Ascending aorta (tissue), 2 donors: ENCODE measurements at regions not wholly inside any gene's neighbourhood (a gene's known extent, or its start where the extent isn't known, plus 50 kb on each side); places are given as distances from the start of the nearest gene placed in this dataset.
"Not testable (repeated sequence)": the region's sequence is repeated elsewhere in the genome, so short reads cannot be mapped to it uniquely, and the experiment has no call there.

Source experiments
- DNase-seq, 2 donors: peaks; one replicate each; pipeline ENCODE4 v3.0.0-alpha.2; 2019; ENCODE audit warnings: low spot score in 2 of 2
- H3K27ac ChIP-seq, 2 donors: fragments of 200-600 bp; sonication (generic); one replicate each; pipeline ENCODE4 v1.5.1; 2016 to 2017; ENCODE audit warnings: mild to moderate bottlenecking in 1 of 2
- H3K27me3 ChIP-seq: fragments of 200-600 bp; sonication (generic); one replicate; pipeline ENCODE4 v1.5.1; 2017
- H3K36me3 ChIP-seq, 2 donors: fragments of 200-600 bp; sonication (generic); one replicate each; pipeline ENCODE4 v1.5.1; 2016
- H3K4me1 ChIP-seq, 2 donors: fragments of 200-600 bp; sonication (generic); one replicate each; pipeline ENCODE4 v1.5.1; 2016 to 2017; ENCODE audit warnings: mild to moderate bottlenecking in 1 of 2
- H3K4me3 ChIP-seq, 2 donors: fragments of 200-600 bp; sonication (generic); one replicate each; pipeline ENCODE4 v1.5.1; 2016 to 2017; ENCODE audit warnings: mild to moderate bottlenecking in 1 of 2
- H3K9me3 ChIP-seq, 2 donors: fragments of 200-600 bp; sonication (generic); one replicate each; pipeline ENCODE4 v1.5.1; 2016
- CTCF ChIP-seq, 3 experiments: fragments of 200-600 bp in 2 of 3; fragments of 450-650 bp in 1 of 3; sonication (generic) in 2 of 3; IDR thresholded peaks; one replicate each; pipeline ENCODE4 v1.5.1; 2016 to 2019; ENCODE audit warnings: antibody characterized with exemption in 3 of 3, mild to moderate bottlenecking in 1 of 3, moderate library complexity in 1 of 3
- intact Hi-C: fragments of 100-400 bp; cut with DNase I; formaldehyde crosslinking; loops from one replicate; pipeline ENCODE4 v1.15.1; 2023

- no peak for TF ChIP-seq CTCF (IDR thresholded peaks at IDR 0.05)
- Histone ChIP-seq H3K27me3 (no peaks in the 10 kb centered on the region), H3K27ac (no peak overlapping the region), H3K4me3 (no peak overlapping the region), H3K36me3 (no peaks in the 10 kb centered on the region), H3K9me3 (no peaks in the 10 kb centered on the region), H3K4me1 (no peaks in the 10 kb centered on the region)
- intact Hi-C loops, result no loop called here
- DNase-seq, result no peak
Measured at GRCh38 chr2:142561656-142562055, 315.8 kb upstream of the KYNU start.

- Histone ChIP-seq H3K9me3 (no peaks in the 10 kb centered on the region), H3K27ac (no peak overlapping the region), H3K27me3 (no peaks in the 10 kb centered on the region), H3K4me1 (no peaks in the 10 kb centered on the region), H3K4me3 (no peak overlapping the region), H3K36me3 (no peaks in the 10 kb centered on the region)
- no peak for TF ChIP-seq CTCF (IDR thresholded peaks at IDR 0.05)
- intact Hi-C loops, result no loop called here
- no peak for DNase-seq
Measured at GRCh38 chr2:142557391-142557790, 320.1 kb upstream of the KYNU start.

GRCh38 chr2:142545999-142546398 is 331.5 kb upstream of the KYNU start:
- H3K4me3 ChIP-seq, DNase-seq, H3K36me3 ChIP-seq, intact Hi-C loops, H3K27ac ChIP-seq, H3K27me3 ChIP-seq, H3K9me3 ChIP-seq, H3K4me1 ChIP-seq: not testable (repeated sequence)

GRCh38 chr2:142545036-142545435 is 332.4 kb upstream of the KYNU start:
- Histone ChIP-seq H3K27ac (no peak overlapping the region), H3K36me3 (no peaks in the 10 kb centered on the region), H3K9me3 (no peaks in the 10 kb centered on the region), H3K4me1 (no peaks in the 10 kb centered on the region), H3K4me3 (no peak overlapping the region), H3K27me3 (no peaks in the 10 kb centered on the region)
- DNase-seq, result no peak
- no peak for TF ChIP-seq CTCF (IDR thresholded peaks at IDR 0.05)
- intact Hi-C loops, result no loop called here

GRCh38 chr2:142544173-142544572 is 333.3 kb upstream of the KYNU start:
- no peak overlapping the region for H3K27ac ChIP-seq
- no peak overlapping the region for H3K4me3 ChIP-seq
- H3K4me1 ChIP-seq, result no peaks in the 10 kb centered on the region
- no peaks in the 10 kb centered on the region for H3K27me3 ChIP-seq
- H3K9me3 ChIP-seq, result no peaks in the 10 kb centered on the region
- H3K36me3 ChIP-seq, result no peaks in the 10 kb centered on the region
- TF ChIP-seq CTCF (IDR thresholded peaks at IDR 0.05), result no peak
- intact Hi-C loops, result no loop called here
- no peak for DNase-seq

GRCh38 chr2:142542431-142542910 is 335.0 kb upstream of the KYNU start:
- no peaks in the 10 kb centered on the region for H3K36me3 ChIP-seq
- no peaks in the 10 kb centered on the region for H3K27me3 ChIP-seq
- intact Hi-C loops, result no loop called here

More at GRCh38 chr2:142542431-142542910, 335.0 kb upstream of the KYNU start:
- TF ChIP-seq CTCF (IDR thresholded peaks at IDR 0.05), result no peak
- Histone ChIP-seq H3K4me1 (no peaks in the 10 kb centered on the region), H3K27ac (no peak overlapping the region), H3K4me3 (no peak overlapping the region), H3K9me3 (no peaks in the 10 kb centered on the region)
- no peak for DNase-seq
